NCI-H2081 (cell line): ENCODE measurements at regions not wholly inside any gene's neighbourhood (a gene's known extent, or its start where the extent isn't known, plus 50 kb on each side); places are given as distances from the start of the nearest gene placed in this dataset.

Experiments
- DNase-seq, 2 experiments: peaks; one replicate each; lab custom pipeline; 2025; lab: John Stamatoyannopoulos, UW

DNA sequence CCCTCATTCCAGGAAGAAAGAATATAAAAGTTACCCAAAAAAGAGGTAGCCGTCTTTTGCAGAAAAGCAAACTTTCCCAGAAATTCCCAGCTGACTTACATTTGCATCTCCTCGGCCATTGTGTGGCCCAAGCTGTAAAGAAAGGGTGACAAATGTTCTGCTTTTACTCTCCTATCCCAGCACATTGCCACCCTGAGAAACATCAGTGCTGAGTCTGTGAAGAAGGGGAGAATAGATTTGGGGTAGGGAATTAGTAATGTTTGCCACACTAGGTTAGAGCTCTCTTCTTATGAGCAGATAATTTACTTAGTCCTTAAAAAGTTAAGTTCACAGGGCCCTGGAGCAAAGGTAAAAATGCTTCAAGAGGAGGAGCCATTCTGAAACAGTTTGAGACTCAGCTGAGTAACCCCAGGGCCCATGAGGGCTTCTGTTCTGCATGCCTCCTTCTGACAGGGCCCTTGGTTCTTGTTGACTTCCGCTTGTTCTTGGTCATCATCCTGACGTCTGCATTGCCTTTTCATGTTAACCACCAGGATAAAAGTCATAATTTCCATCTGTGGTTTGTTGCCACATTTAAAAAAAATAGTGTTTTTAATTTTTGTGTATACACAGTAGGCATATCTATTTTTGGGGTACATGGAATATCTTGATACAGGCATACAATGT, 550.7 kb downstream of the RNF144A start:
- no peak for DNase-seq

DNA sequence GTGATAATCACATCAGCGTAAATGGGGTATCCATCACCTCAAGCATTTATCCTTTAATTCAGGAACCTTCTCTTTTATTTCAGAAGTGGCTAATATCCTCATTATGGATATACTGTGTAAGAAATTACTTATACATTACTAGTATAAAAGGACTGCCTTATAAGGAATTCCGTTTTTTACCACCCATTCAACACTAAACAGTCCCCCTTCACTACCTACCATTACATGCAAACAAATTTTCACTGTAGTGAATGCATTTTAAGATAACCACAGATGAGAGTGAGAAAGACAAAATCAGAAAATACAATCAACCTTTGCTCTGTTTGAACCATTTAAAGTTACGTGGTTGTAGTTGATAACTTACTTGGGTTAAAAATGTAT, 551.2 kb downstream of the RNF144A start:
- no peak for DNase-seq

GRCh38 chr2:7468955-7469354, 551.7 kb downstream of the RNF144A start:
- DNase-seq = no peak

- DNase-seq = no peak
Observed at GRCh38 chr2:7471185-7471584, 554.0 kb downstream of the RNF144A start.

DNA sequence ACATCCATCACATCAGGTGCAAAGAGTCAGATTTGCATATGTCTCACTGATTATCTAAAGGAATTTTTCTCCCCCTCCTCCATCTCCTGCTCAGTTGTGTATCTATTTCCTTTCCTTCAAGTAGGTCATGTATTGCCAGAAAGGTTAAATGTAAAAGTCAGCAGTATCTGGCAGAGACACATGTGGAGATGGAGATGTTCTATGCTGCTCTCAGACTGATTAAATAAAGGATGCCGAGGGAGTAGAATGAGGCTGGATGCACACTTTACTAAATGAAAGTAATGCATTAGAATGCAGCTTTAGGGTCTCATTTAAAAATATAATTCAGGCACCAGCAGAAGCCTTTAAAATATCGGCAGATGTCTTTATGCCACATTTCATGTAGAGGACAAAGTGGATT, 555.3 kb downstream of the RNF144A start:
- no peak for DNase-seq

DNA sequence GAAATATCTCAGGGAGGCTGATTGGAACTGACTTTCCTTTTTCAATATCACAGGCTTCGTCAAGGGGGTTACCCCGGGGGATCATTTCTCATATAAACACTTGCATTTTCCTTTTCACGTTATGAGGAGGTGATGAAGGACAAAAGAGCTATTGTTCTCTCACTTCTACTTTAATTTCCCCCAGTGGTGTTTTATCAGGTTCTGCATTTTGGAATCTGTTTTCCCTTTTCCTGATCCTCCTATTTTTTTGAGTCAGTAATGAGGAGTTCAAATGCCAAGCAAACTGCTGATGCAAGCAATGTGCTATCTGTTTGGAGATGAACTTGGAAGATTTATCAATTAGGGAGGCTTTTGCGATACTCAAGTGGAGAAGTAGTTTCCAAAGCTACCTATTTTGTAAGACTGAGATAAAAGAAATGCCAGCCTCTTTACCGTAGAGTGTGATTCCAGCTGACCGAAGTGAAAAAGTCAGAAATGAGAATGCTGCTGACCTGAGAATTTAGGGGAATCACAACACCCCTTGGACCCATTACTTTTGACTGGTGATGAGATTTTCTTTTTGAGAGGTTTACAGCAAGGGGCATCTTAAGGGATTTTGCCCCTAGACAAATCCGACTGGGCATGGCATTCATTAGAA, 556.0 kb downstream of the RNF144A start:
- DNase-seq = no peak

DNA sequence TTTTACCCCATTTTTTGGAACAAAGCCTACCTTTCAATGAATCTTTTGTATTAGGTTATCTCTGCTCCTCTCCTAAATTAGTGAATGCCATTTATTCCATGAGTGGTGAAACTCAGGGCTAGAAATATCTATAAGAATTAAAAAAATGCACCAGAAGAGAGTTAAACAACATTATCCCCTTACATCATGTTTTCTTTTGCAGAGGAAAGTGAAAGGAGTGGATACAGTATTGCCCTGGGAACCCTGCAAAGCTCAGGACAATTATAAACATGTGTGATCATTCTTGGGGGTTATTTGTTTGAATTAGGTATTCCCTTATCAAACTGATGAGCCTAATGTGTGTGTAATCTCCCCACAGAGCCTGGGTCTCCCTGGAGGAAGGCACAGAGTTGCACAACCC, 559.2 kb downstream of the RNF144A start:
- DNase-seq = no peak

GRCh38 chr2:7479603-7480002, 562.4 kb downstream of the RNF144A start:
- no peak for DNase-seq

GRCh38 chr2:7480431-7480830, 563.2 kb downstream of the RNF144A start:
- DNase-seq = no peak

GRCh38 chr2:7490672-7491071, 573.5 kb downstream of the RNF144A start:
- DNase-seq = no peak

DNA sequence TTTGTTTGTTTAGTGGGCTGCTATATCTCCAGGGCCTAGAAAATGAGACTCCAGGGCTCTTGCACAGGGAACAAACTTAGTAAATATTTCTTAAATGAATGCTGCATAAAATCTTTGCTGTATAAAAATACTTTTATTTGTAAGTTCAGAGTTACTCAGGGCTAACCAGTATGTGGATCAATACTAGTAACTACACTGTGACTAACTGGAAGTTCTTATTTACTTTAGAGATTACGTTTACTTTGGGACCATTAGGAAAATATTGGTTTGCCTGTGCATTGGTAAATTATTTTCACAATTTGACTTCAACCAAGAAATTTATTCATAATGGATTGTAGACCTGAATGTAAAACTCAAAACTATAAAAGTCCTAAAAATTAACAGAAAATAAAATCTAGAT, 575.5 kb downstream of the RNF144A start:
- no peak for DNase-seq

DNA sequence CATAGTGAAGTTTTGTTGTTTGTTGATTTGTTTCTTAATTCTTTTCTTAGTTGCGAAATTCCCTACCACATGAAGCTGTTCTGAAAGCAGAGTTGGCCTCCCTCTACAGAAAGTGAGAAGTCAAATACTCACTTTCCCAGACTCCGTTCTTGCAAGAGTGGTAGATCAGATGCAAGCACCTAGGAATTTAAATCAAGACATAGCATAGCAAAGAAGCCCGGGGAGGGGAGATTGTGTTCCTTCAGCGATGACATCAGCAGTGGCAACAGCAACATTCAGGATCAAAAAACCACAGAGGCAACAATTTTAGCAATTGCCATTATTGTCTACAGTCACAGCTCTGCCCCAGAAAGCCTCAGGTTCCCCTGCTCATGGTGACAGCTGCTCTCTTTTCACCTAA, 580.0 kb downstream of the RNF144A start:
- no peak for DNase-seq

DNA sequence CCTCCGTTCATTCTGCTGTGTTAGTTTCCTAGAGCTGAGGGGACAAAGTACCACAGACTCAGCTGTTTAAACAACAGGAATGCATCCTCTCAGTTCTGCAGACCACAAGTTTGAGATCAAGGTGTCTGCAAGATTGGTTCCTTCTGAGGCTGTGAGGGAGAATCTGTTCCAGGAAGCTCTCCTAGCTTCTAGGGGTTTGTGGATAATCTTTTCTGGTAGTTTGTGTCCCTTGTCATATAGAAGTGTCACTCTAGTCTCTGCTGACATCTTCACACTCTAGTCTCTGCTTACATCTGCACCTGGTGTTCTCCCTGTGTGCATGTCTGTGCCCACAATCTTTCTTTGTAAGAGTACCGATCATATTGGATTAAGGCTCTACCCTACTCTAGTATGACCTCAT, 581.8 kb downstream of the RNF144A start:
- no peak for DNase-seq

DNA sequence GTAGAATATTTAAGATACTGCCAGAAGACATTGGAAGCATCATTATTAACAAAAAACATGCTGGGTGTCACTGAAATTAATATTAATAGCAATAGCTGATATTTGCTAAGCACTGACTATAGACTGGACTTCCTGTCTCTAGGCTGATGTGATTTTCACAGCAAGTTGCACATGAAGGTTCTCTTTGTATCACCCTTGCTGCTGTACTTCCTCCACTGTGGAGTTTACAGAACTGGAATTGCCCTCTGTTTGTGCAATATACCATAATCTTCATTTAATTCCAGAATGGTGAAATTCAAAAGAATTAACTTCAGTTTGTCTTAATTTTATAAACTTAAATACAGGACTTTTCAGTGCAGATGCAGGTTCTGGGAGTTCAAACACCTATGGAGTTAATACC, 585.1 kb downstream of the RNF144A start:
- no peak for DNase-seq

- peak; percentile 86 to 97 for DNase-seq
Observed at GRCh38 chr2:7508296-7508943, 591.2 kb downstream of the RNF144A start.

GRCh38 chr2:7510353-7510752, 593.1 kb downstream of the RNF144A start:
- peak; percentile 22 to 64 for DNase-seq

DNA sequence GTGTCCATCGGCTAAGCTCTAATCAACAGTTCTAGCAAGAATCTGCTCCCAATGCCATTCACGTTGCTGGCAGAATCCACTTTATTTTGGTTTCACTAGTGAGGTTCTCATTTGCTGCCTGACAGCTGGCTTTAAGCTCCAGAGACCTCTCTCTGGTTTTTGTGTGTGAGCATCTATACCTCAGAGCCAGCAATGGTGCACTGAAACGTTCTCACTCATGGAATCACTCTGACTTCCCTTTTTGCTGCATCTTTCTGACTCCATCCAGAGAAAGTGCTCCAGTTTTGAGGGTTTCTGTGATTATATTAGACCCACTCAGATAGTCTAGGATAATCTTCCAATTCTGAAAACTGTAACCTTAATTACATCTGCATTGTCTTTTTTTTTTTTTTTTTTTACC, 596.6 kb downstream of the RNF144A start:
- DNase-seq = no peak

DNA sequence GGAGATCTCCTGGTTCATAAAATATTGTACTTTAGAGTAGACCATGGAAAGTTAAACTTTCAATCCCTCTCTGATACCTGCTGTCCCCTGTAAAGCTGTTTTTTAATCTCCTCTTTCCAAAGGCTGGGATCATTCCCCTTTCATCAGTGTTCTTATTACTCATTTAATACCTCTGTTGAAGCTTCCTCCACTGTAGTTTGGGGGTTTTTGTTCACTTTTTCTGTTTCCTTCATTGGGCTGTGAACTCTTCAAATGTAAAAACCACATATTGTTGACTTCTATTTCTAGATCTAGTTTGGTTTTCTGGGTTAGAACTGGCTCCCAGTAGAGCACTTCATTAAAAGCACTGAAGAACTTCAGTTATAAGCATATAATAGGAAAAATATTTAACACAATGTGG, 598.1 kb downstream of the RNF144A start:
- no peak for DNase-seq

DNA sequence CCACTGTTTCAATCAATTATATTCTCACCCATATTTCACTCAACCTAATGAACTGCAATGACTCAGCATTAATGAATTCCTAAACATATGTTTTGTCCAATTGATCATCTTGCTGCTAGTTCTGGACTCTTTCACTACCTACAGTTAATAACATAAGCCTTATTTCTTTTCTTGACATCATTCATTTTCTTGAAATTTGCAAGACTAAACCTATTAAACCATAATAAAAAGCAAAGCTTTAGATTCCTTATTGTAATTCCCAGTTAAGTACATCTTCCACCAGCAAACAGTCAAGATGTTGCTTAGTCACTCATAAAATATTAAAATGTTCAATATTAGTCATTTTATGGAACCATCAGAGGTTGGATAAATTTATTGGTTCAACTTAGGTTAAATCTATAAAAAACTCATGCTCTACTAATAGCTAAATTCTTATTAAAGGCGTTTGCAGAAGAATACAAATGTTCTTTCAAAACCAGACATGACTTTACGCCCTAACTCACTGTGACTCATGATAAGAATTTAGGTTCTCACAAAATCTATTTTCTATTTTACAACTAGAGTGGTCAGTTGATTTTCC, 599.4 kb downstream of the RNF144A start:
- no peak for DNase-seq

DNA sequence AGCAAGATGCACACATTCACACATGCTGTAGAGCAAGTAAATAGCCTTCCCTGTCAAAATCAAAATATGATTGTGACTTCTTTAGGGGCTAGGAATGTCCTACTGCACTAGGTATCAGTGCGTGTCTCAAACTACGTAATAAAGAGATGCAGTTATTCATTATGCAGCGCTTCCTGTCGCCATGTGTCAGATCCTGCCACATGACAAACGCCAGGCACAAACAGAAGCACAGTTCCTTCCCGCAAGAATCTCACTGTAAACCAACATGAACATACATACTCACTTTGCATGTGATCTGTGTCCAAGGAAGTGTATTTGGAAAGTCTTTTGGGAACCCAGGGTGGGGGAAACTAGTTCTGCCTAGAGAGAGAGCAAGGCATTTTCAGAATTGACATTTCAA, 599.9 kb downstream of the RNF144A start:
- DNase-seq = no peak

DNA sequence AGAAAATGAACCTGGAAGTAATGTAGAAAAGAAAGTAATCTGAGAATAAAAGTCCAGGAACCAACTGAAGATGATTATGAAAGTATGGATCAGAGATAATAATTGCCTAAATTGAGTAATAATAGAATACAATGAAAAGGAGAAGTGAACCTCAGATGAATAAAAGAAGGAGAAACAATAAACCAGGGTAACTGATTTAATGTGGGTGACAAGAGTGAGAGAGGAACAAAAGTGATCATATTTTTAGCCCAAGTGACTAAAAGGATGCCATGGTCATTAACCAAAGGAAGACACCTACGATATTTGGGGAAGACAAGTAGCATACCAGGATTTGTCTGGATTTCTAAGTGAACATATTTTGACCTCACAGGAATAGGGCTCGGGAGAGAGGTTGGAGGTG, 600.6 kb downstream of the RNF144A start:
- DNase-seq = no peak

GRCh38 chr2:7523481-7524120, 606.4 kb downstream of the RNF144A start:
- no peak for DNase-seq

- no peak for DNase-seq
Observed at GRCh38 chr2:7524195-7524594, 607.0 kb downstream of the RNF144A start.
